IMR-90 (cell line): ENCODE measurements at regions not wholly inside any gene's neighbourhood (a gene's known extent, or its start where the extent isn't known, plus 50 kb on each side); places are given as distances from the start of the nearest gene placed in this dataset.

Experiments used
- CEBPB ChIP-seq: IDR thresholded peaks from 2 replicates; pipeline ENCODE4 v1.6.1; 2012; ENCODE audit warnings: low read depth, low read length, improper control_type of control experiment
- CHD1 ChIP-seq: IDR thresholded peaks from 2 replicates; pipeline ENCODE4 v1.6.1; 2012; ENCODE audit warnings: low read depth, low read length, improper control_type of control experiment
- FOS ChIP-seq: fragments of 150-350 bp; IDR thresholded peaks from 2 replicates; pipeline ENCODE4 v1.6.1; 2016; ENCODE audit warnings: low read depth, low read length
- MAFK ChIP-seq: IDR thresholded peaks from 2 replicates; pipeline ENCODE4 v1.6.1; 2012; ENCODE audit warnings: low read depth, low read length, improper control_type of control experiment
- MXI1 ChIP-seq: IDR thresholded peaks from 2 replicates; pipeline ENCODE4 v1.6.1; 2012; ENCODE audit warnings: low read depth, mild to moderate bottlenecking, low read length, moderate library complexity, borderline replicate concordance
- NFE2L2 ChIP-seq: fragments of 150-350 bp; IDR thresholded peaks from 2 replicates; pipeline ENCODE4 v1.6.1; 2016; ENCODE audit warnings: low read depth, mild to moderate bottlenecking, low read length
- POLR2A ChIP-seq: IDR thresholded peaks from 2 replicates; pipeline ENCODE4 v1.6.1; 2012; ENCODE audit warnings: mild to moderate bottlenecking, low read depth, low read length
- RAD21 ChIP-seq: IDR thresholded peaks from 2 replicates; pipeline ENCODE4 v1.6.1; 2012; ENCODE audit warnings: low read length, improper control_type of control experiment
- RFX5 ChIP-seq: IDR thresholded peaks from 2 replicates; pipeline ENCODE4 v1.8.0; 2012; ENCODE audit warnings: low read depth, mild to moderate bottlenecking, low read length, moderate library complexity
- SMC3 ChIP-seq: fragments of 150-350 bp; IDR thresholded peaks from 2 replicates; pipeline ENCODE4 v1.6.1; 2016; ENCODE audit warnings: low read depth, mild to moderate bottlenecking, antibody characterized with exemption, low read length, moderate library complexity
- USF2 ChIP-seq: fragments of 150-350 bp; IDR thresholded peaks from 2 replicates; pipeline ENCODE4 v1.6.1; 2017; ENCODE audit warnings: mild to moderate bottlenecking, antibody characterized with exemption, low read length, low read depth
- TF ChIP-seq, protein P1 (sequence below): conservative IDR thresholded peaks from 2 replicates; pipeline ENCODE4 v1.5.1; 2012; ENCODE audit warnings: mild to moderate bottlenecking, low read depth, low read length, improper control_type of control experiment

- TF ChIP-seq RAD21, result no peak
- TF ChIP-seq, protein P1, sequence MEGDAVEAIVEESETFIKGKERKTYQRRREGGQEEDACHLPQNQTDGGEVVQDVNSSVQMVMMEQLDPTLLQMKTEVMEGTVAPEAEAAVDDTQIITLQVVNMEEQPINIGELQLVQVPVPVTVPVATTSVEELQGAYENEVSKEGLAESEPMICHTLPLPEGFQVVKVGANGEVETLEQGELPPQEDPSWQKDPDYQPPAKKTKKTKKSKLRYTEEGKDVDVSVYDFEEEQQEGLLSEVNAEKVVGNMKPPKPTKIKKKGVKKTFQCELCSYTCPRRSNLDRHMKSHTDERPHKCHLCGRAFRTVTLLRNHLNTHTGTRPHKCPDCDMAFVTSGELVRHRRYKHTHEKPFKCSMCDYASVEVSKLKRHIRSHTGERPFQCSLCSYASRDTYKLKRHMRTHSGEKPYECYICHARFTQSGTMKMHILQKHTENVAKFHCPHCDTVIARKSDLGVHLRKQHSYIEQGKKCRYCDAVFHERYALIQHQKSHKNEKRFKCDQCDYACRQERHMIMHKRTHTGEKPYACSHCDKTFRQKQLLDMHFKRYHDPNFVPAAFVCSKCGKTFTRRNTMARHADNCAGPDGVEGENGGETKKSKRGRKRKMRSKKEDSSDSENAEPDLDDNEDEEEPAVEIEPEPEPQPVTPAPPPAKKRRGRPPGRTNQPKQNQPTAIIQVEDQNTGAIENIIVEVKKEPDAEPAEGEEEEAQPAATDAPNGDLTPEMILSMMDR, result no peak
- no peak for TF ChIP-seq SMC3
- TF ChIP-seq USF2, result no peak
- no peak for TF ChIP-seq NFE2L2
- no peak for TF ChIP-seq FOS
- no peak for TF ChIP-seq CEBPB
- no peak for TF ChIP-seq POLR2A
- TF ChIP-seq MXI1, result no peak
- TF ChIP-seq MAFK, result no peak
- no peak for TF ChIP-seq RFX5
- TF ChIP-seq CHD1, result no peak
These were observed 130.2 kb upstream of the RAP1B start for GRCh38 chr12:68480526-68480925.
